HPDE6-E6E7 (cell line): ENCODE measurements at regions not wholly inside any gene's neighbourhood (a gene's known extent, or its start where the extent isn't known, plus 50 kb on each side); places are given as distances from the start of the nearest gene placed in this dataset.

ENCODE experiments used
- DNase-seq: peaks from one replicate; pipeline ENCODE4 v3.0.0; 2011; ENCODE audit warnings: missing footprints; ENCODE audit errors: extremely low spot score

GRCh38 chr6:88246654-88247053 lies 80.5 kb upstream of the CNR1 start:
- no peak for DNase-seq

DNA sequence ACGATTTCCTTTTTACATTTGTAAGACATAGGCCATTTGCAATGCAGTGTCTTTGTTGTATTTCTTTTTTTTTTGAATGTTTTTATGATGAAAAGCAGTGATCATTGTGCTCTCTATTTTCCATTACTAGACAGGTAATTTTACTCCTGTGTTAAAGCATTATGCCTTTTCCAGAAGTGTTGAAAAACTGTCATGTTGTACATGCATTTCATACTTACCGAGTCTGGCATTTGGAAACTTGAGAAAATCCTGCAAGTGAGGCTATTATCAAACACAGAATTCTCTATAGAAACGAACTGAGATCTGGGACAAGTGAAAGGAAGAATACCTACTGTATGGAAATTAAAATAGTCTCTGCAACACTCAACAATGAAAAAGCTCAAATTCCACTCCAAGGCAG lies 78.6 kb upstream of the CNR1 start:
- DNase-seq: no peak

GRCh38 chr6:88238901-88239300 lies 72.8 kb upstream of the CNR1 start:
- DNase-seq: no peak

- no peak for DNase-seq
These were observed 71.9 kb upstream of the CNR1 start for GRCh38 chr6:88238065-88238464.

DNA sequence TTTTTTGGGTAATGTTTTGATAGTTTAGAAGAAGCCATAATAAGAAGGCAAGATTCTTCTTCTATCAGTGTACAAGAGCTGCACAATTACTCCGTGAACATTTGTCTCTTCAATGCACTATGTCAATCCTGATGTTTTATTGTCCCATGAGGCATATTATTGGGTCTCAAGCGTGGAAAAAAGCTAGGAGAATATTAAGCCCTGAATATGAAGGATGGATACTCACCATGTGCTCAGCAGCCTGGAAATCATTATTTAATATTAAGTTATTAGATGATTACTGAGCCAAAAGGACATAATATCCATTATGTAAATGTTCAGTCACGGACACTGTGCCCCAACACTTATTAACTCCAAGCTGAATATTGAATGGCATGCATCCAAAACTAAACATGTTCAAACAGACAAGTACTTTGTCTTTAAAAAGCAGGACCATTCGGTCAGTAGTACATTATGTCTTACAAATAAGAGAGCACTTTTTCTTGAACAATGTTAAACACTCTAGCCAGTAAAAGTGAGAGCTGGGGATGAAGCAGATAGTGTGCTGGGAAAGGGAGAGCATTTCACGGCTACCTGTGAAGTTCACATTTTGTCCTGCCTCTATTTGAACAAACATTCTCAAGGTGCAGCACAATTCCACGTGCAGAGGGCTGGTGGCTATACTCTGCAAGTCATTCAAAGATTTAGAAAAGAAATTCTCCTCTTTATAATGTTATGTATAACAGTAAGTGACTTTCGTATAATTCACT lies 70.6 kb upstream of the CNR1 start:
- no peak for DNase-seq

DNA sequence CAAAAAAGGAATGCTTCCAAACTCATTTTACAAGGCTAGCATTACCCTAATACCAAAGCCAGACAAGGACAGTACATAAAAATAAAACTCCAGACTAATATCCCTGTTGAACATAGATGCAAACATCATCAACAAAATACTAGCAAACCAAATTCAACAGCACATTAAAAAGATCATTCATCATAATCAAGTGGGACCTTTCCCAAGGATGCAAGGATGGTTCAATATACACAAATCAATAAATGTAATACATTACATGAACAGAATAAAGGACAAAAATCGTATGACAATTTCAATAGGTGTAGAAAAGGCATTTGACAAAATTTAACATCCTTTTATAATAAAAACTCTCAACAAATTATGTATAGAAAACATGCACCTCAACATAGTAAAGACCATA lies 66.6 kb upstream of the CNR1 start:
- no peak for DNase-seq

DNA sequence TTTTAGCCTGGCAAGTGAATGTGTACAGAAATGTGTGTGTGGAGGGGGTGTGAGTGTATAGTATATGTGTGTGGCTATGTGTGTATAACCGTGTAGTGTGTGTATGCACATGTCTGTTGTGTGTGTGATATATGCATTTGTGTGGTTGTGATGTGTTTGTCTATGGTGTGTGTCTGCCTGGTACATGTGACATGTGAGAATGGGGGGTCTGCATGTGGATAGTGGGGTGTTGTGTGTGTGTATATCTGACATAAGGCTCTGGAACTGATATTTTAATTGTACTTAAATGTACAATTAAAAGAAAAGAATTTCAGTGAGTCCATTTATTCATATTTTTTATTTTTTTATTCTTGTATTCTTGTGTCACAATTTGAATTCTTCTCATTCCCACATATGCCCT lies 57.2 kb upstream of the CNR1 start:
- DNase-seq: no peak

GRCh38 chr6:88220493-88220892 lies 54.3 kb upstream of the CNR1 start:
- DNase-seq: no peak

GRCh38 chr6:88216182-88216581 lies 50.0 kb upstream of the CNR1 start:
- DNase-seq: no peak
